GM23248 (cell line): ENCODE measurements at regions not wholly inside any gene's neighbourhood (a gene's known extent, or its start where the extent isn't known, plus 50 kb on each side); places are given as distances from the start of the nearest gene placed in this dataset.

Experiments
- EZH2 ChIP-seq: fragments of 200-600 bp; sonication (generic); IDR thresholded peaks from 2 replicates; pipeline ENCODE4 v1.6.1; 2018; ENCODE audit warnings: antibody characterized with exemption, mild to moderate bottlenecking; ENCODE audit not compliant: insufficient read depth, poor library complexity, severe bottlenecking
- EZH2phosphoT487 ChIP-seq: fragments of 200-600 bp; sonication (generic); IDR thresholded peaks from 2 replicates; pipeline ENCODE4 v1.6.1; 2018; ENCODE audit warnings: antibody characterized with exemption, moderate library complexity, mild to moderate bottlenecking, low read depth; ENCODE audit not compliant: insufficient read depth

GRCh38 chr10:28837613-28838390 is 160.5 kb downstream of the BAMBI start:
- TF ChIP-seq EZH2, result no peak
- no peak for TF ChIP-seq EZH2phosphoT487
